ENCODE measurements at regions not wholly inside any gene's neighbourhood (a gene's known extent, or its start where the extent isn't known, plus 50 kb on each side); places are given as distances from the start of the nearest gene placed in this dataset.

- TF ChIP-seq KLF5 (IDR thresholded peaks at IDR 0.05; ENCODE audit: partially characterized antibody) (no peak), SIN3A (IDR thresholded peaks at IDR 0.05; ENCODE audit: low read depth, low read length) (no peak), NFIC (IDR thresholded peaks at IDR 0.05; ENCODE audit: low read depth, low read length) (no peak), CTCF (IDR thresholded peaks at IDR 0.05 in 2 of 3, conservative IDR thresholded peaks at IDR 0.05 in 1 of 3; ENCODE audit: control insufficient read depth in 2 of 3, extremely low read depth in 1 of 3, insufficient read depth in 1 of 3, low read depth in 3 of 3, low read length in 3 of 3) (no peak), NFXL1 (IDR thresholded peaks at IDR 0.05; ENCODE audit: borderline replicate concordance) (no peak), EZH2 (IDR thresholded peaks at IDR 0.05; ENCODE audit: borderline replicate concordance, control insufficient read depth, low read depth, low read length) (no peak), POLR2A (IDR thresholded peaks at IDR 0.05; ENCODE audit: low read depth, low read length) (no peak), POLR2AphosphoS2 (IDR thresholded peaks at IDR 0.05; ENCODE audit: low read depth, low read length) (no peak)
These were observed 104.9 kb downstream of the ZNF429 start for GRCh38 chr19:21610341-21610740.

Data from GM12878 (cell line).